A172 (cell line): ENCODE measurements at regions not wholly inside any gene's neighbourhood (a gene's known extent, or its start where the extent isn't known, plus 50 kb on each side); places are given as distances from the start of the nearest gene placed in this dataset.

Experiments used
- DNase-seq: peaks from one replicate; pipeline ENCODE4 v3.0.0-alpha.2; 2015; ENCODE audit warnings: low spot score

- DNase-seq: no peak
These were observed 185.0 kb downstream of the MIS18A start for GRCh38 chr21:32093646-32094462.

- no peak for DNase-seq
These were observed 187.9 kb downstream of the MIS18A start for GRCh38 chr21:32090956-32091355.

- no peak for DNase-seq
These were observed 189.1 kb downstream of the MIS18A start for GRCh38 chr21:32089766-32090165.

- no peak for DNase-seq
These were observed 190.4 kb downstream of the MIS18A start for GRCh38 chr21:32088471-32088870.

- no peak for DNase-seq
These were observed 191.4 kb downstream of the MIS18A start for GRCh38 chr21:32087447-32087846.

GRCh38 chr21:32083197-32083596 is 195.7 kb downstream of the MIS18A start:
- no peak for DNase-seq

GRCh38 chr21:32082466-32082865 is 196.4 kb downstream of the MIS18A start:
- no peak for DNase-seq

GRCh38 chr21:32073593-32073992 is 200.8 kb downstream of the HUNK start:
- no peak for DNase-seq

- DNase-seq: no peak
These were observed 200.4 kb downstream of the HUNK start for GRCh38 chr21:32073190-32073589.

- DNase-seq: peak; percentile 35
These were observed 198.8 kb downstream of the HUNK start for GRCh38 chr21:32071620-32072019.

- DNase-seq: no peak
These were observed 198.0 kb downstream of the HUNK start for GRCh38 chr21:32070676-32071330.

GRCh38 chr21:32070126-32070525 is 197.3 kb downstream of the HUNK start:
- no peak for DNase-seq

GRCh38 chr21:32065654-32066053 is 192.8 kb downstream of the HUNK start:
- DNase-seq: no peak

GRCh38 chr21:32064281-32064910 is 191.6 kb downstream of the HUNK start:
- DNase-seq: no peak

- no peak for DNase-seq
These were observed 189.9 kb downstream of the HUNK start for GRCh38 chr21:32062591-32063227.

- no peak for DNase-seq
These were observed 188.9 kb downstream of the HUNK start for GRCh38 chr21:32061729-32062128.

- DNase-seq: no peak
These were observed 184.0 kb downstream of the HUNK start for GRCh38 chr21:32056791-32057190.

- DNase-seq: no peak
These were observed 182.5 kb downstream of the HUNK start for GRCh38 chr21:32055305-32055704.
